Tibial nerve (tissue), 4 donors: ENCODE measurements at regions not wholly inside any gene's neighbourhood (a gene's known extent, or its start where the extent isn't known, plus 50 kb on each side); places are given as distances from the start of the nearest gene placed in this dataset.

Experiments
- EP300 ChIP-seq, 2 donors: sonication (generic); formaldehyde crosslinking; IDR thresholded peaks; one replicate each; pipeline ENCODE4 v1.6.1; 2017; ENCODE audit warnings: antibody characterized with exemption in 2 of 2, mild to moderate bottlenecking in 1 of 2
- POLR2A ChIP-seq, 2 donors: fragments of 450-650 bp; IDR thresholded peaks; one replicate each; pipeline ENCODE4 v1.6.1; 2017; ENCODE audit warnings: antibody characterized with exemption in 2 of 2, mild to moderate bottlenecking in 2 of 2, moderate library complexity in 2 of 2
- TF ChIP-seq, protein P1 (sequence below), 5 experiments: fragments of 200-600 bp in 3 of 5; fragments of 450-650 bp in 2 of 5; sonication (generic) in 3 of 5; IDR thresholded peaks; one replicate each; pipeline ENCODE4 v1.5.1; 2016 to 2019; ENCODE audit warnings: antibody characterized with exemption in 5 of 5, mild to moderate bottlenecking in 3 of 5, moderate library complexity in 2 of 5

DNA sequence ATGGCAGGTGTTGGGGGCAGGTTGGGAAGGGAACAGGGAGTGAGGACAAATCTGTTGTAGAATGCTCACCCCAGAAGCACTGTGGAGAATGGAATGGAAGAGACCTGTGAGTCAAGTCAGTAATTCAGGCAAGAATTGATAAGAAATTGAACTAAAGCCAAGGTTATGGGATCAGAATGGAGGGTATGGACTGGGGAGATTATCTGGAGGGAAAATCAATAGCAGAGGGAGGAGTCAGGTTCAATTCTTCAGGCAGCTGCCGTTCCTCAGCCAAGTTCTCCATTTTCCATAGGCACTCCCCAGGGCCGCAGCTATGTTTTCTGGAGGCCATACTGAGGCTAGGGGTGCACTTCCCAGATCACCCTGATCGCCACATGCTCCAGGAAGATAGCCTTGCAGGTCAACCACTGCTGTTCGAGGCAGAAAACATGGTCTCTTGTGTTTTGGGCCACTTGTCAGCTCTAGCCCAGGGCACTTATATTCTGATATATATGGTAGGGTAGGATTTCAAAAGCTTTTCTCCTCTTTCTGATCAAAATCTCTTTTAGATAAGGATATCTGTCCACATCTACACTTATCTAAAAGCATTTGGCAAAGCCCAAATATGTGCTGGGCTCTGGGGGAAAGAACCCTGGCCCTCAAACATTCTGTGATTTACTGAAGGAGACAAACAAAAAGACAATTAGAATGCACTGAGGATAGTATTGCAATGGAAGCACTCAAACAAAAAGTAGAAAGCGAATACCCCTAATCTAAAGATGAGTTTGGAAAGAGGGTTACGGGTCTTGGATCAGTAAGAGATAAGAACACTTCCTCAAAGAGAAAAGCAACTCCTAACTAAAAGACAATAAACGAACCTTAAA is 92.3 kb downstream of the TMEM212 start:
- TF ChIP-seq POLR2A (IDR thresholded peaks at IDR 0.05): no peak
- TF ChIP-seq, protein P1, sequence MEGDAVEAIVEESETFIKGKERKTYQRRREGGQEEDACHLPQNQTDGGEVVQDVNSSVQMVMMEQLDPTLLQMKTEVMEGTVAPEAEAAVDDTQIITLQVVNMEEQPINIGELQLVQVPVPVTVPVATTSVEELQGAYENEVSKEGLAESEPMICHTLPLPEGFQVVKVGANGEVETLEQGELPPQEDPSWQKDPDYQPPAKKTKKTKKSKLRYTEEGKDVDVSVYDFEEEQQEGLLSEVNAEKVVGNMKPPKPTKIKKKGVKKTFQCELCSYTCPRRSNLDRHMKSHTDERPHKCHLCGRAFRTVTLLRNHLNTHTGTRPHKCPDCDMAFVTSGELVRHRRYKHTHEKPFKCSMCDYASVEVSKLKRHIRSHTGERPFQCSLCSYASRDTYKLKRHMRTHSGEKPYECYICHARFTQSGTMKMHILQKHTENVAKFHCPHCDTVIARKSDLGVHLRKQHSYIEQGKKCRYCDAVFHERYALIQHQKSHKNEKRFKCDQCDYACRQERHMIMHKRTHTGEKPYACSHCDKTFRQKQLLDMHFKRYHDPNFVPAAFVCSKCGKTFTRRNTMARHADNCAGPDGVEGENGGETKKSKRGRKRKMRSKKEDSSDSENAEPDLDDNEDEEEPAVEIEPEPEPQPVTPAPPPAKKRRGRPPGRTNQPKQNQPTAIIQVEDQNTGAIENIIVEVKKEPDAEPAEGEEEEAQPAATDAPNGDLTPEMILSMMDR (IDR thresholded peaks at IDR 0.05): no peak
- TF ChIP-seq EP300 (IDR thresholded peaks at IDR 0.05): no peak
